ENCODE measurements at regions not wholly inside any gene's neighbourhood (a gene's known extent, or its start where the extent isn't known, plus 50 kb on each side); places are given as distances from the start of the nearest gene placed in this dataset.

DNA sequence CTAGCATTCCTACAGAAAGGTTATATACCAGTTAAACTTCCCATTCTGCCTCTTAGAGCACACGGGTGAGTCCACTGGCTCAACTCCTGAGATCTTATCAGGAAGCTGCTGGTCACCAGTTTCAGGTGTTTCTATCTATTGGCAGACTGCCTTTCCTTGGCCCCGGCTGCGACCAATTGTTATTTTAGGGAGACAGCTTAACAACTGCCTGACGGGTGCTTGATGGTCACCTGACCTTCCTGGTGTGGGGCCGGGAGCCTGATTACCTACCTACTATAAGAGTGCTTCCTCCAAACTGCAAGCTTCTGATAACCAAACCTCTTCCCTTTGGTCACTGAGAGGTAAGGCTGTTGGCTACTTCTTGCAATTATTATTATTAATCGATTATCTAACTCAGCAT lies 122.1 kb upstream of the XIRP2 start:
- H3K9ac ChIP-seq (ENCODE audit: low read length) = no peak overlapping the region
- no peak overlapping the region for H3K4me3 ChIP-seq (ENCODE audit: low read depth, low read length, poor library complexity, severe bottlenecking)
- no peaks in the 10 kb centered on the region for H3K27me3 ChIP-seq (ENCODE audit: insufficient read depth, low read length)
- H3K4me1 ChIP-seq (ENCODE audit: insufficient read depth, low read length, severe bottlenecking) = no peaks in the 10 kb centered on the region
- no peak overlapping the region for H3K27ac ChIP-seq (ENCODE audit: low read depth, low read length, poor library complexity, severe bottlenecking)
- no peaks in the 10 kb centered on the region for H3K9me2 ChIP-seq (ENCODE audit: low read depth, low read length)
- H3K4me2 ChIP-seq (ENCODE audit: low read length) = no peak overlapping the region
- no peaks in the 10 kb centered on the region for H3K9me3 ChIP-seq (ENCODE audit: low read length)
- H3K79me2 ChIP-seq (ENCODE audit: insufficient read depth, low read length) = no peaks in the 10 kb centered on the region
- H3F3A ChIP-seq (ENCODE audit: insufficient read depth, low read length) = no peaks in the 10 kb centered on the region
- TF ChIP-seq, protein P1, sequence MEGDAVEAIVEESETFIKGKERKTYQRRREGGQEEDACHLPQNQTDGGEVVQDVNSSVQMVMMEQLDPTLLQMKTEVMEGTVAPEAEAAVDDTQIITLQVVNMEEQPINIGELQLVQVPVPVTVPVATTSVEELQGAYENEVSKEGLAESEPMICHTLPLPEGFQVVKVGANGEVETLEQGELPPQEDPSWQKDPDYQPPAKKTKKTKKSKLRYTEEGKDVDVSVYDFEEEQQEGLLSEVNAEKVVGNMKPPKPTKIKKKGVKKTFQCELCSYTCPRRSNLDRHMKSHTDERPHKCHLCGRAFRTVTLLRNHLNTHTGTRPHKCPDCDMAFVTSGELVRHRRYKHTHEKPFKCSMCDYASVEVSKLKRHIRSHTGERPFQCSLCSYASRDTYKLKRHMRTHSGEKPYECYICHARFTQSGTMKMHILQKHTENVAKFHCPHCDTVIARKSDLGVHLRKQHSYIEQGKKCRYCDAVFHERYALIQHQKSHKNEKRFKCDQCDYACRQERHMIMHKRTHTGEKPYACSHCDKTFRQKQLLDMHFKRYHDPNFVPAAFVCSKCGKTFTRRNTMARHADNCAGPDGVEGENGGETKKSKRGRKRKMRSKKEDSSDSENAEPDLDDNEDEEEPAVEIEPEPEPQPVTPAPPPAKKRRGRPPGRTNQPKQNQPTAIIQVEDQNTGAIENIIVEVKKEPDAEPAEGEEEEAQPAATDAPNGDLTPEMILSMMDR (IDR thresholded peaks at IDR 0.05; ENCODE audit: low read length) = no peak
- TF ChIP-seq EZH2 (IDR thresholded peaks at IDR 0.05; ENCODE audit: borderline replicate concordance, low read length) = no peak
- H2AFZ ChIP-seq (ENCODE audit: low read length) = no peak overlapping the region
- no peaks in the 10 kb centered on the region for H4K20me1 ChIP-seq (ENCODE audit: insufficient read depth, low read length)
- no peaks in the 10 kb centered on the region for H3K36me3 ChIP-seq (ENCODE audit: insufficient read depth, low read length)

DNA sequence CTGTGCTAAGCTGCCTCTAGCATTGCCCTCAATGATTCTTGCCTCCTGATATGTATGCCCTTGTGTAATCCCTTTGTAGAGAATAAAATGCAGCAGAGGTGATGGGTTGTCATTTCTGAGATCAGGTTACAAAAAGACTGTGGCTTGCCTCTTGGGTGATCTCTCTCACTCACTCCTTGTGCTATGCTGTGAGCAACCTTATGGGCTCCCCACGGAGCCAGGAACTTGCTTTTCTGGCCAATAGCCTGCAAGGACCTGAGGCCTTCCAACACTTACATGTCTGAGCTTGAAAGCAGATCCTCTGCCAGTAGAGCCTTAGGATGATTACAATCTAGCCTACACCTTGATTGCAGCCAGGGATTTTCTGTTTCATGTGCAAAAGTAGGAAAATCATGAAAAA lies 123.1 kb upstream of the XIRP2 start:
- Histone ChIP-seq H3K9me2 (ENCODE audit: low read depth, low read length) (no peaks in the 10 kb centered on the region), H3K9me3 (ENCODE audit: low read length) (no peaks in the 10 kb centered on the region), H3K36me3 (ENCODE audit: insufficient read depth, low read length) (no peaks in the 10 kb centered on the region), H4K20me1 (ENCODE audit: insufficient read depth, low read length) (no peaks in the 10 kb centered on the region), H3F3A (ENCODE audit: insufficient read depth, low read length) (no peaks in the 10 kb centered on the region), H3K27me3 (ENCODE audit: insufficient read depth, low read length) (no peaks in the 10 kb centered on the region), H3K4me3 (ENCODE audit: low read depth, low read length, poor library complexity, severe bottlenecking) (no peak overlapping the region), H3K4me1 (ENCODE audit: insufficient read depth, low read length, severe bottlenecking) (no peaks in the 10 kb centered on the region), H3K9ac (ENCODE audit: low read length) (no peak overlapping the region), H3K27ac (ENCODE audit: low read depth, low read length, poor library complexity, severe bottlenecking) (no peak overlapping the region), H3K79me2 (ENCODE audit: insufficient read depth, low read length) (no peaks in the 10 kb centered on the region), H3K4me2 (ENCODE audit: low read length) (no peak overlapping the region), H2AFZ (ENCODE audit: low read length) (no peak overlapping the region)
- no peak for TF ChIP-seq EZH2 (IDR thresholded peaks at IDR 0.05; ENCODE audit: borderline replicate concordance, low read length)

DNA sequence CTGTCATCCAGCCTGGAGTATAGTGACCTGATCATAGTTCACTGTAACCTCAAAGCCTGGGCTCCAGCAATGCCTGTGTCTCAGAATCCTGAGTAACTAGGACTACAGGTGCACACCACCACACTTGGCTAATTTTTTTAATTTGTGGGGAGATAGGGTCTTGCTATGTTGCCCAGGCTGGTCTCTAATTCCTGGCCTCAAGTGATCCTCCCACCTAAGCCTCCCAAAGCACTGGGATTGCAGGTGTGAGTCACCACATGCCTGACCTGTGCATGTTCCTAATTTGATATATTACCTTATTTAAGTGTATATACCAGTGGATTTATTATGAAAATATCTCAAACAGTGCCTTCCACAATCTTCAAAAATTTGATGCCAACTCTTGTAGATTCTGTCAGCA lies 123.6 kb upstream of the XIRP2 start:
- H3K4me1 ChIP-seq (ENCODE audit: insufficient read depth, low read length, severe bottlenecking) = no peaks in the 10 kb centered on the region
- H3K79me2 ChIP-seq (ENCODE audit: insufficient read depth, low read length) = no peaks in the 10 kb centered on the region
- H3K9me3 ChIP-seq (ENCODE audit: low read length) = no peaks in the 10 kb centered on the region
- no peaks in the 10 kb centered on the region for H4K20me1 ChIP-seq (ENCODE audit: insufficient read depth, low read length)
- no peak overlapping the region for H3K9ac ChIP-seq (ENCODE audit: low read length)
- H3F3A ChIP-seq (ENCODE audit: insufficient read depth, low read length) = no peaks in the 10 kb centered on the region
- no peak overlapping the region for H3K4me2 ChIP-seq (ENCODE audit: low read length)
- H2AFZ ChIP-seq (ENCODE audit: low read length) = no peak overlapping the region
- no peak overlapping the region for H3K27ac ChIP-seq (ENCODE audit: low read depth, low read length, poor library complexity, severe bottlenecking)
- H3K27me3 ChIP-seq (ENCODE audit: insufficient read depth, low read length) = no peaks in the 10 kb centered on the region
- no peaks in the 10 kb centered on the region for H3K9me2 ChIP-seq (ENCODE audit: low read depth, low read length)
- H3K36me3 ChIP-seq (ENCODE audit: insufficient read depth, low read length) = no peaks in the 10 kb centered on the region
- no peak overlapping the region for H3K4me3 ChIP-seq (ENCODE audit: low read depth, low read length, poor library complexity, severe bottlenecking)
- TF ChIP-seq, protein P1 (IDR thresholded peaks at IDR 0.05; ENCODE audit: low read length) = no peak
- TF ChIP-seq EZH2 (IDR thresholded peaks at IDR 0.05; ENCODE audit: borderline replicate concordance, low read length) = no peak

DNA sequence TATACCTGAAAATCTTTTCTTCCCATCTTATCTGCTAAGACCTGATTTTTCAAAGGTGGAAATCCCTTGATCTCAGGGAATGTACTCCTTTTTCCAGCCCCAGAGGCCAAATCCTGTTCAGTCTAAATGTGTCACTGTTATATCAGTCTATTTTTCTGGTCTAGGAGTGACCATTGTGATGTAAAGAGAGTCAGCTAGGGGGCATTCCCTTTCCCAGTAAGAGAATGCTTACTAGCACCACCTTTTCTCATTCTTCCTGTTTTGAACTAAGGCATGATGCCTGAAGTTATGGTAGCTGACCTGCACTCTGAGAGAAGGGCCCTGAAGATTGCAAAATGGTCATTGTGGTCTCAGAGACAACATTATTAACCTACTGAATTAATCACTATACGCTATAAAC lies 124.1 kb upstream of the XIRP2 start:
- no peak overlapping the region for H2AFZ ChIP-seq (ENCODE audit: low read length)
- H3K4me2 ChIP-seq (ENCODE audit: low read length) = no peak overlapping the region
- H3K79me2 ChIP-seq (ENCODE audit: insufficient read depth, low read length) = no peaks in the 10 kb centered on the region
- TF ChIP-seq, protein P1 (IDR thresholded peaks at IDR 0.05; ENCODE audit: low read length) = no peak
- TF ChIP-seq EZH2 (IDR thresholded peaks at IDR 0.05; ENCODE audit: borderline replicate concordance, low read length) = no peak
- no peak overlapping the region for H3K4me3 ChIP-seq (ENCODE audit: low read depth, low read length, poor library complexity, severe bottlenecking)
- H3K36me3 ChIP-seq (ENCODE audit: insufficient read depth, low read length) = no peaks in the 10 kb centered on the region
- no peaks in the 10 kb centered on the region for H3K9me2 ChIP-seq (ENCODE audit: low read depth, low read length)
- no peaks in the 10 kb centered on the region for H3K4me1 ChIP-seq (ENCODE audit: insufficient read depth, low read length, severe bottlenecking)
- no peaks in the 10 kb centered on the region for H3K27me3 ChIP-seq (ENCODE audit: insufficient read depth, low read length)
- no peak overlapping the region for H3K9ac ChIP-seq (ENCODE audit: low read length)
- H3F3A ChIP-seq (ENCODE audit: insufficient read depth, low read length) = no peaks in the 10 kb centered on the region
- H4K20me1 ChIP-seq (ENCODE audit: insufficient read depth, low read length) = no peaks in the 10 kb centered on the region
- H3K9me3 ChIP-seq (ENCODE audit: low read length) = no peaks in the 10 kb centered on the region
- no peak overlapping the region for H3K27ac ChIP-seq (ENCODE audit: low read depth, low read length, poor library complexity, severe bottlenecking)

All from OCI-LY1 (cell line).